GM12878 (cell line): ENCODE measurements at regions not wholly inside any gene's neighbourhood (a gene's known extent, or its start where the extent isn't known, plus 50 kb on each side); places are given as distances from the start of the nearest gene placed in this dataset.
"Not testable (repeated sequence)": the region's sequence is repeated elsewhere in the genome, so short reads cannot be mapped to it uniquely, and the experiment has no call there.

Source experiments
- ATAC-seq: fragments of 200-7000 bp; cut with Tn5 transposase; 3 replicates; pipeline ENCODE4 v1.9.1; 2020; ENCODE audit warnings: mild to moderate bottlenecking, moderate library complexity
- BruUV-seq: library from RNA; stranded (reverse); fragments of 400-500 nt; replicated peaks from 2 replicates; lab custom pipeline; 2021; lab: Mats Ljungman, UMichigan
- CTCF ChIA-PET: fragments of 300-600 bp; sonication (Branson Sonifier 250); formaldehyde crosslinking; extraction: SDS; loops from one replicate; lab custom pipeline; 2021; ENCODE audit warnings: inconsistent platforms; lab: Yijun Ruan, JAX
- POLR2A ChIA-PET: fragments of 350-600 bp; formaldehyde crosslinking; extraction: SDS; loops from one replicate; lab custom pipeline; 2021; ENCODE audit warnings: inconsistent platforms; lab: Charles Lee
- RAD21 ChIA-PET: fragments of 300-600 bp; sonication (Branson Sonifier 250); formaldehyde crosslinking; loops from one replicate; lab custom pipeline; 2023; ENCODE audit warnings: antibody characterized with exemption; ENCODE audit not compliant: unreplicated experiment; lab: Charles Lee
- SMC1A ChIA-PET: fragments of 300-600 bp; sonication (Branson Sonifier 250); formaldehyde crosslinking; loops from one replicate; lab custom pipeline; 2023; ENCODE audit not compliant: unreplicated experiment, uncharacterized antibody; lab: Charles Lee
- DNase-seq: peaks from one replicate; pipeline ENCODE4 v3.0.0-alpha.2; 2011; ENCODE audit warnings: low read depth, low spot score
- FAIRE-seq: peaks from 3 replicates; lab custom pipeline; 2011; peaks lifted over from hg19 to GRCh38; lab: Jason Lieb, UNC
- H2AFZ ChIP-seq: 2 replicates; pipeline ENCODE4 v1.6.0; 2011; ENCODE audit warnings: low read depth, low read length, control low read depth; ENCODE audit not compliant: control insufficient read depth
- H3K27ac ChIP-seq: 2 replicates; pipeline ENCODE4 v1.5.1; 2011; ENCODE audit warnings: control low read depth; ENCODE audit not compliant: control insufficient read depth, insufficient read depth
- H3K27me3 ChIP-seq, 2 experiments: replicated peaks in 1 of 2; 2 replicates each; pipeline versions ENCODE4 v1.6.0 to v1.6.1; 2011; ENCODE audit warnings: low read length in 1 of 2; ENCODE audit not compliant: control insufficient read depth in 2 of 2, insufficient read depth in 2 of 2
- H3K36me3 ChIP-seq, 2 experiments: 2 replicates each; pipeline ENCODE4 v1.5.1; 2011; ENCODE audit warnings: low read length in 1 of 2; ENCODE audit not compliant: control insufficient read depth in 2 of 2, insufficient read depth in 2 of 2
- H3K4me1 ChIP-seq: 2 replicates; pipeline ENCODE4 v1.6.1; 2011; ENCODE audit warnings: mild to moderate bottlenecking, low read length, moderate library complexity, mixed read lengths; ENCODE audit not compliant: control insufficient read depth, insufficient read depth
- H3K4me2 ChIP-seq: 2 replicates; pipeline ENCODE4 v1.6.0; 2011; ENCODE audit warnings: control low read depth; ENCODE audit not compliant: control insufficient read depth, insufficient read depth
- H3K4me3 ChIP-seq: fragments of 200-600 bp; sonication (generic); 2 replicates; pipeline ENCODE4 v1.5.1; 2016
- H3K79me2 ChIP-seq: 2 replicates; pipeline ENCODE4 v1.6.0; 2011; ENCODE audit warnings: low read length; ENCODE audit not compliant: control insufficient read depth, insufficient read depth
- H3K9ac ChIP-seq: 2 replicates; pipeline ENCODE4 v1.8.0; 2011; ENCODE audit warnings: low read length, control low read depth, mixed read lengths; ENCODE audit not compliant: control insufficient read depth, insufficient read depth
- H3K9me3 ChIP-seq: replicated peaks from 3 replicates; pipeline ENCODE4 v1.5.1; 2011; ENCODE audit warnings: mild to moderate bottlenecking, low read length; ENCODE audit not compliant: control insufficient read depth, insufficient read depth
- H4K20me1 ChIP-seq: 2 replicates; pipeline ENCODE4 v1.6.0; 2011; ENCODE audit not compliant: control insufficient read depth, insufficient read depth
- IKZF1 ChIP-seq: fragments of 450-650 bp; conservative IDR thresholded peaks from 2 replicates; pipeline ENCODE4 v1.6.1; 2017; ENCODE audit warnings: antibody characterized with exemption, mild to moderate bottlenecking
- NR2C1 ChIP-seq: fragments of 450-650 bp; IDR thresholded peaks from 2 replicates; pipeline ENCODE4 v1.6.1; 2017; ENCODE audit warnings: antibody characterized with exemption, mild to moderate bottlenecking, moderate library complexity
- TARDBP ChIP-seq: IDR thresholded peaks from 2 replicates; pipeline ENCODE4 v1.6.1; 2016; ENCODE audit warnings: borderline replicate concordance
- TCF3 ChIP-seq: IDR thresholded peaks from 2 replicates; pipeline ENCODE4 v1.6.1; 2012; ENCODE audit warnings: low read depth, mild to moderate bottlenecking, low read length, borderline replicate concordance; ENCODE audit not compliant: insufficient read depth
- YY1 ChIP-seq: IDR thresholded peaks from 2 replicates; pipeline ENCODE4 v1.6.1; 2011; ENCODE audit warnings: low read depth, mild to moderate bottlenecking, low read length
- WGBS: methylation state at CpG from one replicate; pipeline ENCODE4 v1.1.6; 2016; ENCODE audit warnings: low lambda C conversion rate; ENCODE audit not compliant: insufficient replicate concordance, insufficient coverage; ENCODE audit errors: missing lambda C conversion rate; 5-methylcytosine and 5-hydroxymethylcytosine counted together
- in situ Hi-C: fragments of 300-500 bp; cut with MboI; formaldehyde crosslinking; loops from 9 replicates; pipeline ENCODE4 v1.14.3; 2018; ENCODE audit warnings: mixed read lengths
- intact Hi-C: fragments of 100-400 bp; cut with micrococcal nuclease; formaldehyde crosslinking; loops from one replicate; pipeline ENCODE4 v1.14.2; 2022; ENCODE audit not compliant: unreplicated experiment
- TF ChIP-seq, protein P1 (sequence below): fragments of 450-650 bp; formaldehyde crosslinking; IDR thresholded peaks from 2 replicates; pipeline ENCODE4 v1.4.0; 2020; ENCODE audit warnings: mild to moderate bottlenecking, moderate library complexity
- TF ChIP-seq, protein P2 (sequence below): fragments of 450-650 bp; IDR thresholded peaks from 2 replicates; pipeline ENCODE4 v1.6.1; 2017; ENCODE audit warnings: mild to moderate bottlenecking, moderate library complexity
- TF ChIP-seq, protein P3 (sequence below): fragments of 450-650 bp; IDR thresholded peaks from 2 replicates; pipeline ENCODE4 v1.6.1; 2016; ENCODE audit warnings: mild to moderate bottlenecking

DNA sequence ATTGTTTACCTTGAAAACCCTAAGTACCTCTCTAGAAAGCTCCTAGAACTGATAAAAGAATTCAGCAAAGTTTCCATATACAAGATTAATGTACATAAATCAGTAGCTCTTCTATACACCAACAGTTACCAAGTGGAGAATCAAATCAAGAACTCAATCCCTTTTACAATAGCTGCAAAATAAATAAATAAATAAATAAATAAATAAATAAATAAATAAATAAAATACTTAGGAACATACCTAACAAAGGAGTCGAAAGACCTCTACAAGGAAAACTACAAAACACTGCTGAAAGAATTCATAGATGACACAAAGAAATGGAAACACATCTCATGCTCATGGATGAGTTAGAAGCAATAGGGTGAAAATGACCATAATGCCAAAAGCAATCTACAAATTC is 452.6 kb upstream of the CBLB start:
- FAIRE-seq, H2AFZ ChIP-seq, ATAC-seq, H3K36me3 ChIP-seq, BruUV-seq, intact Hi-C loops, in situ Hi-C loops, H3K79me2 ChIP-seq, H3K4me3 ChIP-seq, POLR2A ChIA-PET, H3K9ac ChIP-seq, H3K27ac ChIP-seq, DNase-seq, RAD21 ChIA-PET, H3K4me2 ChIP-seq, H3K27me3 ChIP-seq, H4K20me1 ChIP-seq, H3K4me1 ChIP-seq: not testable (repeated sequence)
- ChIA-PET SMC1A (interaction anchor here (1.2 kb wide), 1 partner anchor 27 kb away, joined by 3 read pairs; no protein-coding TSS in a partner anchor), CTCF (interaction anchor here (0.7 kb wide), 1 partner anchor 31 kb away, joined by 3 read pairs; no protein-coding TSS in a partner anchor)
- 93% methylated on average over 1 of the region's 1 CpG for WGBS
- peaks cover 17% of the 10 kb centered on the region for H3K9me3 ChIP-seq

DNA sequence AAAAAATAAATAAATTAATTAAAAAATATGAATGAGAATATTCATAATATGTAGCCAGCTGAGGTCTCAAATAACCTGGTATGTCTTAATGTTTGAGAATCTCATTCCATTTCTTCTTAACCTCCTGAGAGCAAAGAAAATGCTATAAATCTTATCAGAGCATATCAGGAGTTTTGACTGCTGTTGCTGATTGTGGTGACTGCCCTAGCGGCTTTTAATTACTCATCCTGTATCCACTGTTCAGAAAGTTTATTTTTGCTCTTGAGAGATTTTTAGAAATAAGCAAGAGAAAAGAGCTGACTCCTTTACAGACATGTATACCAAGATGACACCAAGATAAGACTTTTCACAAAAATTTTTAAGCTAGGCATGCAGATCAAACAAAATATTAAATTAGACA is 454.8 kb upstream of the CBLB start:
- RAD21 ChIA-PET: interaction anchor here (0.7 kb wide), 1 partner anchor 191 kb away, joined by 3 read pairs; no protein-coding TSS in a partner anchor
- POLR2A ChIA-PET: interaction anchor here (0.7 kb wide), 1 partner anchor 227 kb away, joined by 3 read pairs; no protein-coding TSS in a partner anchor
- Histone ChIP-seq H3K4me2 (no peak overlapping the region), H3K27ac (no peak overlapping the region), H3K9ac (no peak overlapping the region), H2AFZ (no peak overlapping the region), H3K79me2 (no peaks in the 10 kb centered on the region), H3K4me3 (no peak overlapping the region), H3K27me3 (no peaks in the 10 kb centered on the region), H4K20me1 (no peaks in the 10 kb centered on the region), H3K4me1 (no peaks in the 10 kb centered on the region), H3K9me3 (peaks cover 14% of the 10 kb centered on the region), H3K36me3 (no peaks in the 10 kb centered on the region)
- ATAC-seq (no peak), DNase-seq (no peak), FAIRE-seq (no peak)
- no TSS peak for BruUV-seq
- CTCF ChIA-PET: no interaction called here
- SMC1A ChIA-PET: interaction anchor here (0.9 to 2.3 kb wide), 2 partner anchors 10 to 12 kb away, joined by 3 to 6 read pairs; no protein-coding TSS in a partner anchor
- intact Hi-C loops (no loop called here), in situ Hi-C loops (no loop called here)
- WGBS: 100% methylated on average over 1 of the region's 1 CpG
- TF ChIP-seq TCF3 (no peak), NR2C1 (no peak), TARDBP (no peak), YY1 (no peak), IKZF1 (no peak)
- TF ChIP-seq, protein P1, sequence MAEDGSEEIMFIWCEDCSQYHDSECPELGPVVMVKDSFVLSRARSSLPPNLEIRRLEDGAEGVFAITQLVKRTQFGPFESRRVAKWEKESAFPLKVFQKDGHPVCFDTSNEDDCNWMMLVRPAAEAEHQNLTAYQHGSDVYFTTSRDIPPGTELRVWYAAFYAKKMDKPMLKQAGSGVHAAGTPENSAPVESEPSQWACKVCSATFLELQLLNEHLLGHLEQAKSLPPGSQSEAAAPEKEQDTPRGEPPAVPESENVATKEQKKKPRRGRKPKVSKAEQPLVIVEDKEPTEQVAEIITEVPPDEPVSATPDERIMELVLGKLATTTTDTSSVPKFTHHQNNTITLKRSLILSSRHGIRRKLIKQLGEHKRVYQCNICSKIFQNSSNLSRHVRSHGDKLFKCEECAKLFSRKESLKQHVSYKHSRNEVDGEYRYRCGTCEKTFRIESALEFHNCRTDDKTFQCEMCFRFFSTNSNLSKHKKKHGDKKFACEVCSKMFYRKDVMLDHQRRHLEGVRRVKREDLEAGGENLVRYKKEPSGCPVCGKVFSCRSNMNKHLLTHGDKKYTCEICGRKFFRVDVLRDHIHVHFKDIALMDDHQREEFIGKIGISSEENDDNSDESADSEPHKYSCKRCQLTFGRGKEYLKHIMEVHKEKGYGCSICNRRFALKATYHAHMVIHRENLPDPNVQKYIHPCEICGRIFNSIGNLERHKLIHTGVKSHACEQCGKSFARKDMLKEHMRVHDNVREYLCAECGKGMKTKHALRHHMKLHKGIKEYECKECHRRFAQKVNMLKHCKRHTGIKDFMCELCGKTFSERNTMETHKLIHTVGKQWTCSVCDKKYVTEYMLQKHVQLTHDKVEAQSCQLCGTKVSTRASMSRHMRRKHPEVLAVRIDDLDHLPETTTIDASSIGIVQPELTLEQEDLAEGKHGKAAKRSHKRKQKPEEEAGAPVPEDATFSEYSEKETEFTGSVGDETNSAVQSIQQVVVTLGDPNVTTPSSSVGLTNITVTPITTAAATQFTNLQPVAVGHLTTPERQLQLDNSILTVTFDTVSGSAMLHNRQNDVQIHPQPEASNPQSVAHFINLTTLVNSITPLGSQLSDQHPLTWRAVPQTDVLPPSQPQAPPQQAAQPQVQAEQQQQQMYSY (CRISPR knock-in tag): no peak
- TF ChIP-seq, protein P2, sequence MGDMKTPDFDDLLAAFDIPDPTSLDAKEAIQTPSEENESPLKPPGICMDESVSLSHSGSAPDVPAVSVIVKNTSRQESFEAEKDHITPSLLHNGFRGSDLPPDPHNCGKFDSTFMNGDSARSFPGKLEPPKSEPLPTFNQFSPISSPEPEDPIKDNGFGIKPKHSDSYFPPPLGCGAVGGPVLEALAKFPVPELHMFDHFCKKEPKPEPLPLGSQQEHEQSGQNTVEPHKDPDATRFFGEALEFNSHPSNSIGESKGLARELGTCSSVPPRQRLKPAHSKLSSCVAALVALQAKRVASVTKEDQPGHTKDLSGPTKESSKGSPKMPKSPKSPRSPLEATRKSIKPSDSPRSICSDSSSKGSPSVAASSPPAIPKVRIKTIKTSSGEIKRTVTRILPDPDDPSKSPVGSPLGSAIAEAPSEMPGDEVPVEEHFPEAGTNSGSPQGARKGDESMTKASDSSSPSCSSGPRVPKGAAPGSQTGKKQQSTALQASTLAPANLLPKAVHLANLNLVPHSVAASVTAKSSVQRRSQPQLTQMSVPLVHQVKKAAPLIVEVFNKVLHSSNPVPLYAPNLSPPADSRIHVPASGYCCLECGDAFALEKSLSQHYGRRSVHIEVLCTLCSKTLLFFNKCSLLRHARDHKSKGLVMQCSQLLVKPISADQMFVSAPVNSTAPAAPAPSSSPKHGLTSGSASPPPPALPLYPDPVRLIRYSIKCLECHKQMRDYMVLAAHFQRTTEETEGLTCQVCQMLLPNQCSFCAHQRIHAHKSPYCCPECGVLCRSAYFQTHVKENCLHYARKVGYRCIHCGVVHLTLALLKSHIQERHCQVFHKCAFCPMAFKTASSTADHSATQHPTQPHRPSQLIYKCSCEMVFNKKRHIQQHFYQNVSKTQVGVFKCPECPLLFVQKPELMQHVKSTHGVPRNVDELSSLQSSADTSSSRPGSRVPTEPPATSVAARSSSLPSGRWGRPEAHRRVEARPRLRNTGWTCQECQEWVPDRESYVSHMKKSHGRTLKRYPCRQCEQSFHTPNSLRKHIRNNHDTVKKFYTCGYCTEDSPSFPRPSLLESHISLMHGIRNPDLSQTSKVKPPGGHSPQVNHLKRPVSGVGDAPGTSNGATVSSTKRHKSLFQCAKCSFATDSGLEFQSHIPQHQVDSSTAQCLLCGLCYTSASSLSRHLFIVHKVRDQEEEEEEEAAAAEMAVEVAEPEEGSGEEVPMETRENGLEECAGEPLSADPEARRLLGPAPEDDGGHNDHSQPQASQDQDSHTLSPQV: no peak
- TF ChIP-seq, protein P3, sequence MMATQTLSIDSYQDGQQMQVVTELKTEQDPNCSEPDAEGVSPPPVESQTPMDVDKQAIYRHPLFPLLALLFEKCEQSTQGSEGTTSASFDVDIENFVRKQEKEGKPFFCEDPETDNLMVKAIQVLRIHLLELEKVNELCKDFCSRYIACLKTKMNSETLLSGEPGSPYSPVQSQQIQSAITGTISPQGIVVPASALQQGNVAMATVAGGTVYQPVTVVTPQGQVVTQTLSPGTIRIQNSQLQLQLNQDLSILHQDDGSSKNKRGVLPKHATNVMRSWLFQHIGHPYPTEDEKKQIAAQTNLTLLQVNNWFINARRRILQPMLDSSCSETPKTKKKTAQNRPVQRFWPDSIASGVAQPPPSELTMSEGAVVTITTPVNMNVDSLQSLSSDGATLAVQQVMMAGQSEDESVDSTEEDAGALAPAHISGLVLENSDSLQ: no peak
